Endodermal cell (in vitro differentiated cells): ENCODE measurements at regions not wholly inside any gene's neighbourhood (a gene's known extent, or its start where the extent isn't known, plus 50 kb on each side); places are given as distances from the start of the nearest gene placed in this dataset.

Experiments
- DNase-seq: peaks from one replicate; pipeline ENCODE4 v3.0.0-alpha.2; 2017
- H3K27ac ChIP-seq: 2 replicates; pipeline ENCODE4 v1.5.1; 2013; ENCODE audit warnings: mild to moderate bottlenecking, low read depth, low read length, moderate library complexity
- H3K27me3 ChIP-seq: 2 replicates; pipeline ENCODE4 v1.6.1; 2013; ENCODE audit warnings: mild to moderate bottlenecking, low read length, moderate library complexity; ENCODE audit not compliant: insufficient read depth, control insufficient read depth, poor library complexity, severe bottlenecking
- H3K36me3 ChIP-seq: 2 replicates; pipeline ENCODE4 v1.7.0; 2013; ENCODE audit warnings: mild to moderate bottlenecking, low read length, moderate library complexity; ENCODE audit not compliant: control insufficient read depth, insufficient read depth
- H3K4me1 ChIP-seq: one replicate; pipeline ENCODE4 v1.7.0; 2013; ENCODE audit warnings: low read length; ENCODE audit not compliant: control insufficient read depth, insufficient read depth
- H3K4me3 ChIP-seq: 2 replicates; pipeline ENCODE4 v1.5.1; 2013; ENCODE audit warnings: mild to moderate bottlenecking, low read length, moderate library complexity
- H3K9ac ChIP-seq: 2 replicates; pipeline ENCODE4 v1.6.1; 2013; ENCODE audit warnings: mild to moderate bottlenecking, low read length, moderate library complexity; ENCODE audit not compliant: poor library complexity, severe bottlenecking; ENCODE audit errors: extremely low read depth
- H3K9me3 ChIP-seq: 2 replicates; pipeline ENCODE4 v1.6.1; 2013; ENCODE audit warnings: mild to moderate bottlenecking, low read length, moderate library complexity; ENCODE audit not compliant: control insufficient read depth
- H3K27ac Mint-ChIP-seq: 2 replicates; pipeline ENCODE4 v1.8.0; 2020; ENCODE audit warnings: mixed read lengths
- H3K27me3 Mint-ChIP-seq: 2 replicates; pipeline ENCODE4 v1.8.0; 2021; ENCODE audit warnings: mild to moderate bottlenecking, mixed read lengths; ENCODE audit not compliant: insufficient read depth
- H3K36me3 Mint-ChIP-seq: 2 replicates; pipeline ENCODE4 v1.8.0; 2020; ENCODE audit warnings: low read depth, mixed read lengths
- H3K4me1 Mint-ChIP-seq: 2 replicates; pipeline ENCODE4 v1.8.0; 2020; ENCODE audit warnings: mixed read lengths
- H3K4me3 Mint-ChIP-seq: 2 replicates; pipeline ENCODE4 v1.8.0; 2020; ENCODE audit warnings: mild to moderate bottlenecking, moderate library complexity, mixed read lengths
- H3K9me3 Mint-ChIP-seq: 2 replicates; pipeline ENCODE4 v1.8.0; 2020; ENCODE audit warnings: mild to moderate bottlenecking, mixed read lengths
- WGBS, 2 experiments: methylation state at CpG; one replicate each; pipeline versions ENCODE4 v1.1.5 to v1.1.7; 2013; ENCODE audit warnings: missing lambda C conversion rate in 2 of 2, mixed read lengths in 1 of 2; ENCODE audit not compliant: insufficient coverage in 1 of 2, insufficient read length in 1 of 2; 5-methylcytosine and 5-hydroxymethylcytosine counted together
- TF ChIP-seq, protein P1 (sequence below): fragments of 200-600 bp; sonication (generic); conservative IDR thresholded peaks from 2 replicates; pipeline ENCODE4 v1.5.0; 2021; ENCODE audit warnings: antibody characterized with exemption, mild to moderate bottlenecking

DNA sequence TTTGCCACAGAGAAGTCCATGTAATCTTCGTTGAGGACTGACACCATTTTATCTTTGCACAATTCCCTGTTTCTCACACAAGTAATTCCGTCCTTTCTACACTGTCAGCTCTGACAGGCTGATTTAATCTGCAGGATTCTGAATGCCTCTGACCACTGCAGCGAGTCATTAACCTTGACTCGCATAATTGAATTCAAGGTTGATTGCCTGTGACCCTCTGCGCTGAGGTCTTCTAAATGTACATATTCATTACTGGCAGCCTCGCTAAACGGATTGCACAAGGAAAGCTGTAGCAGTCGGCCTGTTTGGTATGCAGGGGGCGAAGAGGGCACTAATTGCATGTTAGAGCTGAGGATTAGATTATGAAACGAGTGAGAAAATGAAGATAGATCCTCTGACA is 147.8 kb downstream of the SHOX2 start:
- Histone ChIP-seq H3K27ac (no peak overlapping the region), H3K4me1 (no peaks in the 10 kb centered on the region), H3K9ac (no peak overlapping the region), H3K36me3 (no peaks in the 10 kb centered on the region), H3K27me3 (no peaks in the 10 kb centered on the region), H3K4me3 (no peak overlapping the region), H3K9me3 (no peaks in the 10 kb centered on the region)
- H3K27me3 Mint-ChIP-seq, result peaks cover 7% of the 10 kb centered on the region
- no peaks in the 10 kb centered on the region for H3K9me3 Mint-ChIP-seq
- no peak overlapping the region for H3K4me3 Mint-ChIP-seq
- TF ChIP-seq, protein P1, sequence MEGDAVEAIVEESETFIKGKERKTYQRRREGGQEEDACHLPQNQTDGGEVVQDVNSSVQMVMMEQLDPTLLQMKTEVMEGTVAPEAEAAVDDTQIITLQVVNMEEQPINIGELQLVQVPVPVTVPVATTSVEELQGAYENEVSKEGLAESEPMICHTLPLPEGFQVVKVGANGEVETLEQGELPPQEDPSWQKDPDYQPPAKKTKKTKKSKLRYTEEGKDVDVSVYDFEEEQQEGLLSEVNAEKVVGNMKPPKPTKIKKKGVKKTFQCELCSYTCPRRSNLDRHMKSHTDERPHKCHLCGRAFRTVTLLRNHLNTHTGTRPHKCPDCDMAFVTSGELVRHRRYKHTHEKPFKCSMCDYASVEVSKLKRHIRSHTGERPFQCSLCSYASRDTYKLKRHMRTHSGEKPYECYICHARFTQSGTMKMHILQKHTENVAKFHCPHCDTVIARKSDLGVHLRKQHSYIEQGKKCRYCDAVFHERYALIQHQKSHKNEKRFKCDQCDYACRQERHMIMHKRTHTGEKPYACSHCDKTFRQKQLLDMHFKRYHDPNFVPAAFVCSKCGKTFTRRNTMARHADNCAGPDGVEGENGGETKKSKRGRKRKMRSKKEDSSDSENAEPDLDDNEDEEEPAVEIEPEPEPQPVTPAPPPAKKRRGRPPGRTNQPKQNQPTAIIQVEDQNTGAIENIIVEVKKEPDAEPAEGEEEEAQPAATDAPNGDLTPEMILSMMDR, result no peak
- peaks cover 5% of the 10 kb centered on the region for H3K4me1 Mint-ChIP-seq
- H3K36me3 Mint-ChIP-seq, result no peaks in the 10 kb centered on the region
- whole genome bisulfite sequencing, 2 experiments, result 57 to 59% methylated on average over 10 of the region's 10 CpGs
- H3K27ac Mint-ChIP-seq, result no peak overlapping the region
- peak; percentile 57 for DNase-seq

DNA sequence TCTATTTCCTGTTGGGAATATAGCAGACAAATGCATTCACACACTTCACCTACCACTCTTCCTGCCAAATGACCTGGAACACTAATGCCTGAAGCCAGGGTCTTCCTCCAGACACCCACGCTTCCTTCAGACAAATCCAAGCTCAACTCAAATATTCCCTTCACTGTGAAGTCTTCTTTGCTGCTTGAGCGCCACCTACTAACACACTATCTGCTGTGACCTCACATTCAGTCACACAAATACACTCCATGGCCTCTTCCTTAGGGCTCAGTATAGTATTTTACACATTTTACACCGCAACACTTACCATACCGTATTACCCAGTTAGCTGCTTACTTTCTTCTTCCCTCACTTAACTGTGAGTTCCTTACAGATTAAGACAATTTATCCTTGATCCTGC is 149.4 kb downstream of the SHOX2 start:
- Mint-ChIP-seq H3K9me3 (no peaks in the 10 kb centered on the region), H3K4me1 (peaks cover 5% of the 10 kb centered on the region), H3K36me3 (no peaks in the 10 kb centered on the region), H3K4me3 (no peak overlapping the region), H3K27ac (no peak overlapping the region), H3K27me3 (peaks cover 7% of the 10 kb centered on the region)
- TF ChIP-seq, protein P1, result peak; percentile 21
- DNase-seq, result no peak
- Histone ChIP-seq H3K36me3 (no peaks in the 10 kb centered on the region), H3K27me3 (no peaks in the 10 kb centered on the region), H3K4me1 (no peaks in the 10 kb centered on the region), H3K9me3 (no peaks in the 10 kb centered on the region), H3K27ac (no peak overlapping the region), H3K4me3 (no peak overlapping the region), H3K9ac (no peak overlapping the region)
- WGBS, 2 experiments, result 84 to 88% methylated on average over 4 of the region's 4 CpGs

DNA sequence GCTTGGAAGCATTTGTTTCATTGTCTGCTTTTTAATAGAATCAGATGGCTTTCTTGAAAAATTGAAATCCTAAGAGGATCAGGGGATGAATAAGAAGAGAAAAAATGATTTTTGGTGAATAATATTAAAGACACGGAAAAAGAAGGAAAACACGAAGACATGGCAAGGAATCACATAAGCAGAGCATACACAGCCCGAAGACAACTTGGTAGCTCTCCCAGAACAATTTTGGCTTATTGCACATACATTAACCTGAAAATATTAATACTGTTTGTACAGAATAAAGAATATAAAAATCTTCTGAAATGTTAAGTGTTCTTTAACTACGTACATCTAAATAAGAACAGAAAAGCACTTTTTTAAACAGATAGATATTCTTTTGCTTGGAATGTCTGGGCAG is 150.0 kb downstream of the SHOX2 start:
- no peaks in the 10 kb centered on the region for H3K9me3 ChIP-seq
- 88 to 100% methylated on average over 1 to 4 of the region's 4 CpGs for WGBS, 2 experiments

More for the DNA sequence above, 150.0 kb downstream of the SHOX2 start:
- no peaks in the 10 kb centered on the region for H3K36me3 Mint-ChIP-seq
- no peaks in the 10 kb centered on the region for H3K27me3 ChIP-seq
- DNase-seq, result no peak
- H3K9ac ChIP-seq, result no peak overlapping the region
- H3K27ac ChIP-seq, result no peak overlapping the region
- H3K36me3 ChIP-seq, result no peaks in the 10 kb centered on the region
- no peak overlapping the region for H3K27ac Mint-ChIP-seq
- H3K9me3 Mint-ChIP-seq, result peaks cover 2% of the 10 kb centered on the region
- peaks cover 5% of the 10 kb centered on the region for H3K4me1 Mint-ChIP-seq
- TF ChIP-seq, protein P1, result no peak
- no peak overlapping the region for H3K4me3 ChIP-seq
- no peaks in the 10 kb centered on the region for H3K4me1 ChIP-seq
- no peak overlapping the region for H3K4me3 Mint-ChIP-seq
- peaks cover 7% of the 10 kb centered on the region for H3K27me3 Mint-ChIP-seq
